ENCODE measurements at regions not wholly inside any gene's neighbourhood (a gene's known extent, or its start where the extent isn't known, plus 50 kb on each side); places are given as distances from the start of the nearest gene placed in this dataset.

- H3K4me3 ChIP-seq (ENCODE audit: low read depth, low read length), result no peak overlapping the region
- DNase-seq (ENCODE audit: low read depth), result no peak
- TF ChIP-seq, protein P1, sequence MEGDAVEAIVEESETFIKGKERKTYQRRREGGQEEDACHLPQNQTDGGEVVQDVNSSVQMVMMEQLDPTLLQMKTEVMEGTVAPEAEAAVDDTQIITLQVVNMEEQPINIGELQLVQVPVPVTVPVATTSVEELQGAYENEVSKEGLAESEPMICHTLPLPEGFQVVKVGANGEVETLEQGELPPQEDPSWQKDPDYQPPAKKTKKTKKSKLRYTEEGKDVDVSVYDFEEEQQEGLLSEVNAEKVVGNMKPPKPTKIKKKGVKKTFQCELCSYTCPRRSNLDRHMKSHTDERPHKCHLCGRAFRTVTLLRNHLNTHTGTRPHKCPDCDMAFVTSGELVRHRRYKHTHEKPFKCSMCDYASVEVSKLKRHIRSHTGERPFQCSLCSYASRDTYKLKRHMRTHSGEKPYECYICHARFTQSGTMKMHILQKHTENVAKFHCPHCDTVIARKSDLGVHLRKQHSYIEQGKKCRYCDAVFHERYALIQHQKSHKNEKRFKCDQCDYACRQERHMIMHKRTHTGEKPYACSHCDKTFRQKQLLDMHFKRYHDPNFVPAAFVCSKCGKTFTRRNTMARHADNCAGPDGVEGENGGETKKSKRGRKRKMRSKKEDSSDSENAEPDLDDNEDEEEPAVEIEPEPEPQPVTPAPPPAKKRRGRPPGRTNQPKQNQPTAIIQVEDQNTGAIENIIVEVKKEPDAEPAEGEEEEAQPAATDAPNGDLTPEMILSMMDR (IDR thresholded peaks at IDR 0.05; ENCODE audit: insufficient read depth, low read depth, low read length, missing control alignments), result no peak
These were observed 276.3 kb downstream of the CTTN start for GRCh38 chr11:70674605-70675004.

- no peak for DNase-seq (ENCODE audit: low read depth)
- TF ChIP-seq, protein P1 (IDR thresholded peaks at IDR 0.05; ENCODE audit: insufficient read depth, low read depth, low read length, missing control alignments), result no peak
These were observed 277.5 kb downstream of the CTTN start for GRCh38 chr11:70675697-70676374.

GRCh38 chr11:70677232-70677916 lies 279.0 kb downstream of the CTTN start:
- TF ChIP-seq, protein P1 (IDR thresholded peaks at IDR 0.05; ENCODE audit: insufficient read depth, low read depth, low read length, missing control alignments), result no peak
- DNase-seq (ENCODE audit: low read depth), result no peak
- H3K4me3 ChIP-seq (ENCODE audit: low read depth, low read length), result no peak overlapping the region

More at GRCh38 chr11:70675697-70676374, 277.5 kb downstream of the CTTN start:
- no peak overlapping the region for H3K4me3 ChIP-seq (ENCODE audit: low read depth, low read length)

GRCh38 chr11:70678931-70679900 lies 280.9 kb downstream of the CTTN start:
- TF ChIP-seq, protein P1 (IDR thresholded peaks at IDR 0.05; ENCODE audit: insufficient read depth, low read depth, low read length, missing control alignments), result no peak
- DNase-seq (ENCODE audit: low read depth), result no peak
- no peak overlapping the region for H3K4me3 ChIP-seq (ENCODE audit: low read depth, low read length)

- H3K4me3 ChIP-seq (ENCODE audit: low read depth, low read length), result no peak overlapping the region
- TF ChIP-seq, protein P1 (IDR thresholded peaks at IDR 0.05; ENCODE audit: insufficient read depth, low read depth, low read length, missing control alignments), result no peak
- DNase-seq (ENCODE audit: low read depth), result no peak
These were observed 282.5 kb downstream of the CTTN start for GRCh38 chr11:70680781-70681281.

DNA sequence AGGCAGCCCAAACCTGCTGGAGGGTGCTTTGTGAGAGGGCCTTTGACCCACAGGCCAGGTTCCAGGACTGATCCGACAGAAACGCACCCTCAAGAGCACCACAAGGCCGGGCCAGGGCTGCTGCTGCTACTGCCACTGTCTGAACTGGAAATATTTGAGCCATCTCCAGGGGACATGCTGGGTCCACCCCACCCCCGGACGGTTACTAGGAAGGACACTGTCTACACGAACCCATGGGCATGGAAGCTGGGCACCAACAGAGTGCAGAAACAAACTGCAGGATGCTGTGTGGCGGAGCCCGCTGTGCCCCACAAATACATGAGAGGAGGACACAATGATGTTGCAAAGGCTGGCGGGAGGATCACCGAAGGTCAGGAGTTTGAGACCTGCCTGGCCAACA lies 283.7 kb downstream of the CTTN start:
- TF ChIP-seq, protein P1 (IDR thresholded peaks at IDR 0.05; ENCODE audit: insufficient read depth, low read depth, low read length, missing control alignments), result no peak
- H3K4me3 ChIP-seq (ENCODE audit: low read depth, low read length), result no peak overlapping the region
- no peak for DNase-seq (ENCODE audit: low read depth)

All from GM12865 (cell line).